ENCODE measurements at regions not wholly inside any gene's neighbourhood (a gene's known extent, or its start where the extent isn't known, plus 50 kb on each side); places are given as distances from the start of the nearest gene placed in this dataset.

DNA sequence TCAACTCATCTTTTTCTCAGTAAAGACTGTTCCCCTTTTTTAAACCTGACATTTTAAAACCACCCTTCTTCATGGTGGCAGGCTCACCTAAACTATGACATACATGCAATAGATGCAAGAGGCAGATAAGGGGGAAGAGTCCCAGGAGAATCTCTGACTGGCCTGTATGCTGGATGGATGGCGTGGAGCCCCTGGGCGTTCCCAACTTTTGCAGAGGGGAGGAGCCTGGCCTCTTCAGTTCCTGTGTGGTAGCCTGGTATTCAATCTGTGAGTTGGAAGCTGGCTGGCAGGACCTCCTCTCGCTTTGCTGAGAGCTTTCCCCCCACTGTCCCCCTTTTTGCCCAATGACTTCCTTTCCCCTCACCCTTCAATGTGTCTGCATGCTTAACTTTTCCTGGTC, 217.6 kb upstream of the CA10 start:
- Histone ChIP-seq H3K27ac (ENCODE audit: low read depth in 2 of 2, low read length in 1 of 2) (no peak overlapping the region), H2AFZ (ENCODE audit: low read depth) (no peak overlapping the region), H3K36me3 (replicated peaks in 1 of 2; ENCODE audit: control insufficient read depth in 1 of 2, insufficient read depth in 2 of 2, low read length in 1 of 2) (no peaks in the 10 kb centered on the region), H3F3A (replicated peaks; ENCODE audit: insufficient read depth) (no peaks in the 10 kb centered on the region), H3K9me2 (no peaks in the 10 kb centered on the region), H3K79me2 (ENCODE audit: insufficient read depth) (no peaks in the 10 kb centered on the region), H3K4me1 (ENCODE audit: control insufficient read depth in 1 of 2, insufficient read depth in 2 of 2, low read depth in 1 of 2, low read length in 1 of 2) (no peaks in the 10 kb centered on the region), H3K4me3 (ENCODE audit: low read depth in 2 of 2, low read length in 1 of 2) (no peak overlapping the region), H4K20me1 (ENCODE audit: insufficient read depth) (no peaks in the 10 kb centered on the region), H3K4me2 (no peak overlapping the region), H3K9me3 (no peaks in the 10 kb centered on the region; the same call in 1 of the 2 replicates), H3K9ac (no peak overlapping the region), H3K27me3 (ENCODE audit: insufficient read depth) (no peaks in the 10 kb centered on the region)
- no peak for DNase-seq
- CTCF ChIA-PET = interaction anchor here (0.6 to 1.9 kb wide), 7 partner anchors 9 to 614 kb away, joined by 3 to 4 read pairs (median 3); no protein-coding TSS in a partner anchor
- no peak for TF ChIP-seq RXRA (IDR thresholded peaks at IDR 0.05; ENCODE audit: borderline replicate concordance, low read depth)
- TF ChIP-seq MEF2A (IDR thresholded peaks at IDR 0.05; ENCODE audit: borderline replicate concordance, low read depth) = no peak
- no peak for TF ChIP-seq RAD21 (IDR thresholded peaks at IDR 0.05; ENCODE audit: low read length)
- TF ChIP-seq POLR2AphosphoS5 (IDR thresholded peaks at IDR 0.05; ENCODE audit: low read depth, low read length) = no peak
- TF ChIP-seq, protein P1, sequence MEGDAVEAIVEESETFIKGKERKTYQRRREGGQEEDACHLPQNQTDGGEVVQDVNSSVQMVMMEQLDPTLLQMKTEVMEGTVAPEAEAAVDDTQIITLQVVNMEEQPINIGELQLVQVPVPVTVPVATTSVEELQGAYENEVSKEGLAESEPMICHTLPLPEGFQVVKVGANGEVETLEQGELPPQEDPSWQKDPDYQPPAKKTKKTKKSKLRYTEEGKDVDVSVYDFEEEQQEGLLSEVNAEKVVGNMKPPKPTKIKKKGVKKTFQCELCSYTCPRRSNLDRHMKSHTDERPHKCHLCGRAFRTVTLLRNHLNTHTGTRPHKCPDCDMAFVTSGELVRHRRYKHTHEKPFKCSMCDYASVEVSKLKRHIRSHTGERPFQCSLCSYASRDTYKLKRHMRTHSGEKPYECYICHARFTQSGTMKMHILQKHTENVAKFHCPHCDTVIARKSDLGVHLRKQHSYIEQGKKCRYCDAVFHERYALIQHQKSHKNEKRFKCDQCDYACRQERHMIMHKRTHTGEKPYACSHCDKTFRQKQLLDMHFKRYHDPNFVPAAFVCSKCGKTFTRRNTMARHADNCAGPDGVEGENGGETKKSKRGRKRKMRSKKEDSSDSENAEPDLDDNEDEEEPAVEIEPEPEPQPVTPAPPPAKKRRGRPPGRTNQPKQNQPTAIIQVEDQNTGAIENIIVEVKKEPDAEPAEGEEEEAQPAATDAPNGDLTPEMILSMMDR (IDR thresholded peaks at IDR 0.05) = no peak
- no peak for TF ChIP-seq CHD2 (IDR thresholded peaks at IDR 0.05; ENCODE audit: low read length, partially characterized antibody)
- TF ChIP-seq ELF1 (IDR thresholded peaks at IDR 0.05) = no peak
- TF ChIP-seq SIN3A (IDR thresholded peaks at IDR 0.05; ENCODE audit: borderline replicate concordance, low read depth, low read length) = no peak
- TF ChIP-seq RCOR1 (IDR thresholded peaks at IDR 0.05; ENCODE audit: low read length) = no peak
- TF ChIP-seq RFX5 (IDR thresholded peaks at IDR 0.05; ENCODE audit: low read length) = no peak
- TF ChIP-seq EP300 (IDR thresholded peaks at IDR 0.05; ENCODE audit: borderline replicate concordance in 1 of 2, low read depth in 1 of 2, low read length in 1 of 2) = no peak
- TF ChIP-seq GATA2 (CRISPR knock-in tag; IDR thresholded peaks at IDR 0.05) = no peak
- TF ChIP-seq, protein P2, sequence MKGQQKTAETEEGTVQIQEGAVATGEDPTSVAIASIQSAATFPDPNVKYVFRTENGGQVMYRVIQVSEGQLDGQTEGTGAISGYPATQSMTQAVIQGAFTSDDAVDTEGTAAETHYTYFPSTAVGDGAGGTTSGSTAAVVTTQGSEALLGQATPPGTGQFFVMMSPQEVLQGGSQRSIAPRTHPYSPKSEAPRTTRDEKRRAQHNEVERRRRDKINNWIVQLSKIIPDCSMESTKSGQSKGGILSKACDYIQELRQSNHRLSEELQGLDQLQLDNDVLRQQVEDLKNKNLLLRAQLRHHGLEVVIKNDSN (IDR thresholded peaks at IDR 0.05; ENCODE audit: borderline replicate concordance, low read depth) = no peak
- no peak for TF ChIP-seq TAF1 (IDR thresholded peaks at IDR 0.05; ENCODE audit: borderline replicate concordance, low read depth, low read length)
- WGBS (ENCODE audit: low lambda C conversion rate) = 26% methylated on average over 3 of the region's 3 CpGs
- POLR2A ChIA-PET = no interaction called here

DNA sequence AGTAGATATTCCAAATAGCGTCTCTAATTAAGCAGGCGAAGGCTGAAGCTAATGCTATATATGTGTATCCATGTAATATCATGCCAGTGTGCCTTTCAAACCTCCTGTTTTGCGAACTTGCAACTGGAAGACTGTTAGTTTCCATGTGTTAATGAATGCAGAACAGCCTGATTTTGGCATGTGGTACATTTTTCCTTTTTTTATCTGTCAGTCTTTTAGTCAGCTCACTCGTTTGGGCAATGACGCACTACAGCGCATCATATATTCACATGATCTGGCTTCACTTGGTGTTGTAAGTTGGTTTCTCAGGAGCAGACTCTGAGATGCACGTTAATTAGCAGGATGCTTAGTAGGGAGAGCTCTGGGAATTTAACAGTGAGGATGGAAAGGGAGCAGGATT, 210.4 kb upstream of the CA10 start:
- 49% methylated on average over 7 of the region's 7 CpGs for WGBS (ENCODE audit: low lambda C conversion rate)
- Histone ChIP-seq H3K79me2 (ENCODE audit: insufficient read depth) (no peaks in the 10 kb centered on the region), H3K9me2 (no peaks in the 10 kb centered on the region), H4K20me1 (ENCODE audit: insufficient read depth) (no peaks in the 10 kb centered on the region), H3F3A (replicated peaks; ENCODE audit: insufficient read depth) (no peaks in the 10 kb centered on the region), H3K27ac (ENCODE audit: low read depth in 2 of 2, low read length in 1 of 2) (no peak overlapping the region), H3K9ac (no peak overlapping the region), H3K4me2 (no peak overlapping the region), H3K36me3 (replicated peaks in 1 of 2; ENCODE audit: control insufficient read depth in 1 of 2, insufficient read depth in 2 of 2, low read length in 1 of 2) (no peaks in the 10 kb centered on the region), H3K27me3 (ENCODE audit: insufficient read depth) (no peaks in the 10 kb centered on the region), H3K4me3 (ENCODE audit: low read depth in 2 of 2, low read length in 1 of 2) (no peak overlapping the region), H2AFZ (ENCODE audit: low read depth) (no peak overlapping the region), H3K4me1 (ENCODE audit: control insufficient read depth in 1 of 2, insufficient read depth in 2 of 2, low read depth in 1 of 2, low read length in 1 of 2) (no peaks in the 10 kb centered on the region), H3K9me3 (no peaks in the 10 kb centered on the region)
- ChIA-PET CTCF (interaction anchor here (1.8 kb wide), 1 partner anchor 15 kb away, joined by 7 read pairs; no protein-coding TSS in a partner anchor), POLR2A (no interaction called here)
- TF ChIP-seq, protein P3, sequence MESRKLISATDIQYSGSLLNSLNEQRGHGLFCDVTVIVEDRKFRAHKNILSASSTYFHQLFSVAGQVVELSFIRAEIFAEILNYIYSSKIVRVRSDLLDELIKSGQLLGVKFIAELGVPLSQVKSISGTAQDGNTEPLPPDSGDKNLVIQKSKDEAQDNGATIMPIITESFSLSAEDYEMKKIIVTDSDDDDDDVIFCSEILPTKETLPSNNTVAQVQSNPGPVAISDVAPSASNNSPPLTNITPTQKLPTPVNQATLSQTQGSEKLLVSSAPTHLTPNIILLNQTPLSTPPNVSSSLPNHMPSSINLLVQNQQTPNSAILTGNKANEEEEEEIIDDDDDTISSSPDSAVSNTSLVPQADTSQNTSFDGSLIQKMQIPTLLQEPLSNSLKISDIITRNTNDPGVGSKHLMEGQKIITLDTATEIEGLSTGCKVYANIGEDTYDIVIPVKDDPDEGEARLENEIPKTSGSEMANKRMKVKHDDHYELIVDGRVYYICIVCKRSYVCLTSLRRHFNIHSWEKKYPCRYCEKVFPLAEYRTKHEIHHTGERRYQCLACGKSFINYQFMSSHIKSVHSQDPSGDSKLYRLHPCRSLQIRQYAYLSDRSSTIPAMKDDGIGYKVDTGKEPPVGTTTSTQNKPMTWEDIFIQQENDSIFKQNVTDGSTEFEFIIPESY (IDR thresholded peaks at IDR 0.05; ENCODE audit: borderline replicate concordance, low read depth) = no peak
- TF ChIP-seq FOXJ3 (CRISPR knock-in tag; IDR thresholded peaks at IDR 0.05) = no peak
- no peak for TF ChIP-seq FOSL2 (IDR thresholded peaks at IDR 0.05; ENCODE audit: borderline replicate concordance, low read depth)
- no peak for TF ChIP-seq RCOR1 (IDR thresholded peaks at IDR 0.05; ENCODE audit: low read length)
- TF ChIP-seq SIN3A (IDR thresholded peaks at IDR 0.05; ENCODE audit: borderline replicate concordance, low read depth, low read length) = no peak
- no peak for TF ChIP-seq TEAD4 (IDR thresholded peaks at IDR 0.05; ENCODE audit: borderline replicate concordance, insufficient read depth)
- no peak for TF ChIP-seq NRF1 (IDR thresholded peaks at IDR 0.05; ENCODE audit: low read depth, low read length)
- TF ChIP-seq JUND (IDR thresholded peaks at IDR 0.05) = no peak
- TF ChIP-seq SMC3 (IDR thresholded peaks at IDR 0.05; ENCODE audit: low read depth, low read length) = no peak
- TF ChIP-seq TAF1 (IDR thresholded peaks at IDR 0.05; ENCODE audit: borderline replicate concordance, low read depth, low read length) = no peak
- TF ChIP-seq GATA2 (CRISPR knock-in tag; IDR thresholded peaks at IDR 0.05) = no peak
- TF ChIP-seq CHD2 (IDR thresholded peaks at IDR 0.05; ENCODE audit: low read length, partially characterized antibody) = no peak
- TF ChIP-seq POLR2AphosphoS5 (IDR thresholded peaks at IDR 0.05; ENCODE audit: low read depth, low read length) = no peak
- TF ChIP-seq, protein P4, sequence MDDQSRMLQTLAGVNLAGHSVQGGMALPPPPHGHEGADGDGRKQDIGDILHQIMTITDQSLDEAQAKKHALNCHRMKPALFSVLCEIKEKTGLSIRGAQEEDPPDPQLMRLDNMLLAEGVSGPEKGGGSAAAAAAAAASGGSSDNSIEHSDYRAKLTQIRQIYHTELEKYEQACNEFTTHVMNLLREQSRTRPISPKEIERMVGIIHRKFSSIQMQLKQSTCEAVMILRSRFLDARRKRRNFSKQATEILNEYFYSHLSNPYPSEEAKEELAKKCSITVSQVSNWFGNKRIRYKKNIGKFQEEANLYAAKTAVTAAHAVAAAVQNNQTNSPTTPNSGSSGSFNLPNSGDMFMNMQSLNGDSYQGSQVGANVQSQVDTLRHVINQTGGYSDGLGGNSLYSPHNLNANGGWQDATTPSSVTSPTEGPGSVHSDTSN (IDR thresholded peaks at IDR 0.05) = no peak
- no peak for DNase-seq
